ENCODE measurements at regions not wholly inside any gene's neighbourhood (a gene's known extent, or its start where the extent isn't known, plus 50 kb on each side); places are given as distances from the start of the nearest gene placed in this dataset.

DNA sequence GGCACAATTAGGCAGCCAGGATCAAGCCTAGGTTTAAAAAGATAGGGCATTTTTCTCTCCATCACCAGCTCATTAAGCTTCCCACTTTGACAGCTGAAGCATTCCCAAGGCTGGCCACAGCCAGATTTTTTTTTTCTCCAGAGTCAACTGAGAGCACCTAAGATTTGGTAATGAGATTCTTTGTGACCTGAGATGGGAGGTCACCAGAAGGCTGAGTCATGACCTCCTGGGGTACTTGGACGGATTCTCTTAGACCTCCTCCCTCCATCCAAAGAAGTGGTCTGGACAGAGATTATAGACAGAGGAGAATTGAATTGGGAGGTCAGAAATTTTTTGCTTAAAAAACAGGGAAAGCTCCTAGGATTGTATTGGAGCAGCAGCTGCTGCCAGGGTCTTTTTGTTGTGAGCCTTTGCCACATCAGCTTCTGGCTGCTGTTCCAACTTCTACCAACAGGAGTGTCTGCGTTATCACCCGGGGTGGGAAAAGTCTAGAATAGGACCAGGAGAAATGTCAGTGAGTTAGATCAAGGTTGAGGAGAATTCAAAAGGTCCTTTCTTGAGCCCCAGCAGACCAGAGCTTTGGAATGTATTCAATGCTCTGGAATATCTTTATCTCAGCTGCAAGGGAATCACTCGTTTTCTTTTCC lies 221.2 kb upstream of the N4BP1 start:
- Histone ChIP-seq H3K27me3 (ENCODE audit: control insufficient read depth, insufficient read depth, low read length) (no peaks in the 10 kb centered on the region), H3K9me3 (ENCODE audit: control insufficient read depth, insufficient read depth, low read length) (peaks cover 4% of the 10 kb centered on the region), H3K27ac (ENCODE audit: low read depth, low read length) (no peak overlapping the region), H3K4me3 (ENCODE audit: low read depth, low read length) (no peak overlapping the region)
- CTCF ChIA-PET, result no interaction called here
- POLR2A ChIA-PET, result no interaction called here
- DNase-seq (ENCODE audit: low read depth, low spot score), result no peak
- TF ChIP-seq, protein P1, sequence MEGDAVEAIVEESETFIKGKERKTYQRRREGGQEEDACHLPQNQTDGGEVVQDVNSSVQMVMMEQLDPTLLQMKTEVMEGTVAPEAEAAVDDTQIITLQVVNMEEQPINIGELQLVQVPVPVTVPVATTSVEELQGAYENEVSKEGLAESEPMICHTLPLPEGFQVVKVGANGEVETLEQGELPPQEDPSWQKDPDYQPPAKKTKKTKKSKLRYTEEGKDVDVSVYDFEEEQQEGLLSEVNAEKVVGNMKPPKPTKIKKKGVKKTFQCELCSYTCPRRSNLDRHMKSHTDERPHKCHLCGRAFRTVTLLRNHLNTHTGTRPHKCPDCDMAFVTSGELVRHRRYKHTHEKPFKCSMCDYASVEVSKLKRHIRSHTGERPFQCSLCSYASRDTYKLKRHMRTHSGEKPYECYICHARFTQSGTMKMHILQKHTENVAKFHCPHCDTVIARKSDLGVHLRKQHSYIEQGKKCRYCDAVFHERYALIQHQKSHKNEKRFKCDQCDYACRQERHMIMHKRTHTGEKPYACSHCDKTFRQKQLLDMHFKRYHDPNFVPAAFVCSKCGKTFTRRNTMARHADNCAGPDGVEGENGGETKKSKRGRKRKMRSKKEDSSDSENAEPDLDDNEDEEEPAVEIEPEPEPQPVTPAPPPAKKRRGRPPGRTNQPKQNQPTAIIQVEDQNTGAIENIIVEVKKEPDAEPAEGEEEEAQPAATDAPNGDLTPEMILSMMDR (IDR thresholded peaks at IDR 0.05; ENCODE audit: low read depth, low read length), result no peak; the same call in 1 of the 2 replicates

DNA sequence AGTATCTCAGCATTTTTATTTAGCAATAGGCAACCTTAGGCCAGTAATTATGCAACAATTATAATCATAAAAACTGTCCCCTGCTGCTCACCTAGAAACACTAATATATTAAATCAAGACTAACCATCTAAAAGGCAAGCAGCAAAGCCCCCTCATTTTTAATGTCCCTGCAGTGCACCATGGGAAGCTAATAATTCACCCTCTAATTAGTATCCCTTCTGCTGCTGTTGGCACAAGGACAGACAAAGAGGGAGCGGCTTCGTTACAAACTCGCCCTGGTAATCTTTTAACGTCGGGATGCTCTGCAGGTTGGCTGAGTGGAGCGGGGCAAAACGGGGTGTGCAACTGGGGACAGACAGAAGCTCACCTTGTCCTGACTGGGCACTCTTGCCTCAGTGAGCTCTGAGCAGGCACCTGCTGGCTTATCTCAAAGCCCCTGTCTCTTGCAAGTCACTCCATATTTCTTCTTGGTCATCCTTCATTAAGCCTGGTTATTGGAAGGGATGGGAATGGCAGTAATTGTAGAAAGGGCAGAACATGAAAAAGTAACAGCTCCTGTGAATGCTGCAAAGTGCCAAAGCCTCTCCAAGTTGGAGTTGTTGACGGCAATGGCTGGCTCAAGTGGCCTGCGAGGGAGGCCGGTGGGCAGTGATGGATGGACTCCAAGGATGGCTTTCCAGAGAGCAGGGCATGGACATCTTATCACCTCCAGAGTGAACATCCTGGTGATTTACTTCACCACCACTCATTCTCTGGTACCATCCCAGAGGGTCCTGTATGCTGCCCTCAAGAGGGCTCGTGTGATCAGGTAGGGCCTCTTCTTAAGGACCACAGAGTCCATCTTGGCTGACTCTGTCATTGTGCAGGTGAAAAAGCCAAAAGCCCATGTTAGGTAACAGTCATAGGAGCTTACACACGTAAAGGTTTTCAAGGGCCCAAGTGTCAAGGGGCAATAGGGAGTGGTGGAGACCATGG lies 219.6 kb upstream of the N4BP1 start:
- peaks cover 2% of the 10 kb centered on the region for H3K9me3 ChIP-seq (ENCODE audit: control insufficient read depth, insufficient read depth, low read length)
- TF ChIP-seq, protein P1 (IDR thresholded peaks at IDR 0.05; ENCODE audit: low read depth, low read length), result no peak
- no peaks in the 10 kb centered on the region for H3K27me3 ChIP-seq (ENCODE audit: control insufficient read depth, insufficient read depth, low read length)
- POLR2A ChIA-PET, result no interaction called here
- no peak for DNase-seq (ENCODE audit: low read depth, low spot score)
- no peak overlapping the region for H3K4me3 ChIP-seq (ENCODE audit: low read depth, low read length)
- CTCF ChIA-PET, result no interaction called here
- no peak overlapping the region for H3K27ac ChIP-seq (ENCODE audit: low read depth, low read length)

DNA sequence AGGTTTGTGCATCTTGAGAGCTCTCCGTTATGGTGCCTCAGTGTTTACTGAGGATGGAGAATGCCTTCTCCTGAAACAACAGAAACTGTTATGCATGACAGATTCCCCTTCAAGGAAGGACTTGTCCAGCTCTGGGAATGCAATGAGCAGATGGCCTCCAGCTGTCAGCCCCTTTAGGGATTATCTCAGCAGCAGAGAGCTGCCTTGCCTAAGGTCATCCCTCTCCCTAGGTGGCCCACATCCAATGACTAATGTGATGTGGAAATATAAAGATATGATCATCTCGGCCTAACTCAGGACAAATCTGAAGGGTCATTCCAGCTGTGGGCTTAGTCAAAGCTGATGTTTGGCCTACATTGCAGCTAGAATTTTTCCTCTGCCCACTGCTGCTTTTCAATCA lies 214.3 kb upstream of the N4BP1 start:
- Histone ChIP-seq H3K9me3 (ENCODE audit: control insufficient read depth, insufficient read depth, low read length) (peaks cover 2% of the 10 kb centered on the region; the same call in 1 of the 2 replicates), H3K27ac (ENCODE audit: low read depth, low read length) (no peak overlapping the region), H3K4me3 (ENCODE audit: low read depth, low read length) (no peak overlapping the region), H3K27me3 (ENCODE audit: control insufficient read depth, insufficient read depth, low read length) (no peaks in the 10 kb centered on the region)
- ChIA-PET POLR2A (no interaction called here), CTCF (no interaction called here)
- TF ChIP-seq, protein P1 (IDR thresholded peaks at IDR 0.05; ENCODE audit: low read depth, low read length), result no peak
- no peak for DNase-seq (ENCODE audit: low read depth, low spot score)

DNA sequence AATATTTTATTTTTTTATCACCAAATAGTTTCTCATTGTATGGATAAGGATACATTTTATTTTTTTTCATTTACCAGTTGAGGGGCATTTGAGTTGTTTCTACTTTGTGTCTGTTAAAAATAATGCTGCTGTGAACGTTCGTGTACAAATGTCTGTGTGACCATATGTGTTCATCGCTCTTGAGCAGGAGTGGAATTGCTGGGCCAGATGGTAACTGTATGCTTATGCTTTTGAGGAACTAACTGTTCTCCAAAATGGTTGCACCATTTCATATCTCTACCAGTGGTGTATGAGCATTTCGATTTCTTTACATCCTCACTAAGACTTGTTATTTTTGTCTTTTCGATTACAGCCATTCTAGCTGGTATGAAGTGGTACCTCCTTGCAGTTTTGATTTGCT lies 212.5 kb upstream of the N4BP1 start:
- DNase-seq (ENCODE audit: low read depth, low spot score), result no peak
- Histone ChIP-seq H3K27me3 (ENCODE audit: control insufficient read depth, insufficient read depth, low read length) (no peaks in the 10 kb centered on the region), H3K27ac (ENCODE audit: low read depth, low read length) (no peak overlapping the region), H3K4me3 (ENCODE audit: low read depth, low read length) (no peak overlapping the region), H3K9me3 (ENCODE audit: control insufficient read depth, insufficient read depth, low read length) (peaks cover 4% of the 10 kb centered on the region)
- TF ChIP-seq, protein P1 (IDR thresholded peaks at IDR 0.05; ENCODE audit: low read depth, low read length), result no peak
- ChIA-PET POLR2A (no interaction called here), CTCF (no interaction called here)

DNA sequence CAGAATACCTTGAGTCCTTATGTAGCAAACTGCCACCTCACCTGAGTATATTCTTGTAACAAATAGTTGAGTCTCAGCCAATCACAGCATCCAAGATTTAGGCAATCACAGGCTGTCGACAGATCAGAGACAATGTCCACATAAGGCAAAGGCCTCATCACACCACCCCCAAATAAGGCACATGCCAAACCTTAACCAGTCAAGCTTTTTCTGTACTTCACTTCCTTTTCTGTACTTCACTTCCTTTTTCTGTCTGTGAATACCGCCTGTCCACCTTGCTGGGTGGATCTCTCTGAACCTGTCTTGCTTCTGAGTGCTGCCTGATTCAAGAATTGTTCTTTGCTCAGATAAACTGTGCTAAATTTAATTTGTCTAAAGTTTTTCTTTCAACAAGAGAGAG lies 210.4 kb upstream of the N4BP1 start:
- CTCF ChIA-PET, result no interaction called here
- POLR2A ChIA-PET, result no interaction called here
- Histone ChIP-seq H3K9me3 (ENCODE audit: control insufficient read depth, insufficient read depth, low read length) (peaks cover 8% of the 10 kb centered on the region), H3K4me3 (ENCODE audit: low read depth, low read length) (no peak overlapping the region), H3K27ac (ENCODE audit: low read depth, low read length) (no peak overlapping the region), H3K27me3 (ENCODE audit: control insufficient read depth, insufficient read depth, low read length) (no peaks in the 10 kb centered on the region)
- TF ChIP-seq, protein P1 (IDR thresholded peaks at IDR 0.05; ENCODE audit: low read depth, low read length), result no peak
- no peak for DNase-seq (ENCODE audit: low read depth, low spot score)
